Mucosa of stomach (tissue), 1 donor: ENCODE measurements at regions not wholly inside any gene's neighbourhood (a gene's known extent, or its start where the extent isn't known, plus 50 kb on each side); places are given as distances from the start of the nearest gene placed in this dataset.

Experiments
- H3K27me3 ChIP-seq: one replicate; pipeline ENCODE4 v1.7.0; 2013; ENCODE audit warnings: mild to moderate bottlenecking, low read length; ENCODE audit not compliant: control insufficient read depth, insufficient read depth
- H3K36me3 ChIP-seq: one replicate; pipeline ENCODE4 v1.7.0; 2013; ENCODE audit warnings: low read length; ENCODE audit not compliant: control insufficient read depth, insufficient read depth
- H3K4me1 ChIP-seq: one replicate; pipeline ENCODE4 v1.7.0; 2013; ENCODE audit warnings: mild to moderate bottlenecking, low read length; ENCODE audit not compliant: control insufficient read depth, insufficient read depth
- H3K4me3 ChIP-seq: one replicate; pipeline ENCODE4 v1.7.0; 2013; ENCODE audit warnings: low read length
- H3K9ac ChIP-seq: one replicate; pipeline ENCODE4 v1.7.0; 2013; ENCODE audit warnings: mild to moderate bottlenecking, low read length, moderate library complexity
- H3K9me3 ChIP-seq: one replicate; pipeline ENCODE4 v1.7.0; 2013; ENCODE audit warnings: mild to moderate bottlenecking, low read length, moderate library complexity; ENCODE audit not compliant: control insufficient read depth
- donor health status: Pancreatic carcinoma.

GRCh38 chr10:8902926-8903325, 848.4 kb downstream of the GATA3 start:
- H3K4me1 ChIP-seq = no peaks in the 10 kb centered on the region
- H3K36me3 ChIP-seq = no peaks in the 10 kb centered on the region
- H3K27me3 ChIP-seq = no peaks in the 10 kb centered on the region
- no peak overlapping the region for H3K9ac ChIP-seq
- no peaks in the 10 kb centered on the region for H3K9me3 ChIP-seq
- H3K4me3 ChIP-seq = no peak overlapping the region

- Histone ChIP-seq H3K4me1 (no peaks in the 10 kb centered on the region), H3K27me3 (no peaks in the 10 kb centered on the region), H3K9ac (no peak overlapping the region), H3K9me3 (no peaks in the 10 kb centered on the region), H3K36me3 (no peaks in the 10 kb centered on the region), H3K4me3 (no peak overlapping the region)
These were observed 853.5 kb downstream of the GATA3 start for GRCh38 chr10:8908013-8908412.

GRCh38 chr10:8910314-8910713, 855.8 kb downstream of the GATA3 start:
- H3K9me3 ChIP-seq = no peaks in the 10 kb centered on the region
- no peaks in the 10 kb centered on the region for H3K36me3 ChIP-seq
- no peak overlapping the region for H3K9ac ChIP-seq
- H3K4me3 ChIP-seq = no peak overlapping the region
- H3K27me3 ChIP-seq = no peaks in the 10 kb centered on the region
- H3K4me1 ChIP-seq = no peaks in the 10 kb centered on the region

GRCh38 chr10:8911032-8911431, 856.5 kb downstream of the GATA3 start:
- Histone ChIP-seq H3K4me1 (no peaks in the 10 kb centered on the region), H3K36me3 (no peaks in the 10 kb centered on the region), H3K27me3 (no peaks in the 10 kb centered on the region), H3K9ac (no peak overlapping the region), H3K4me3 (no peak overlapping the region), H3K9me3 (no peaks in the 10 kb centered on the region)

- Histone ChIP-seq H3K36me3 (no peaks in the 10 kb centered on the region), H3K9ac (no peak overlapping the region), H3K9me3 (no peaks in the 10 kb centered on the region), H3K4me3 (no peak overlapping the region), H3K27me3 (no peaks in the 10 kb centered on the region), H3K4me1 (no peaks in the 10 kb centered on the region)
These were observed 857.6 kb downstream of the GATA3 start for GRCh38 chr10:8912108-8912507.

GRCh38 chr10:8913720-8914119, 859.2 kb downstream of the GATA3 start:
- no peak overlapping the region for H3K4me3 ChIP-seq
- H3K9me3 ChIP-seq = no peaks in the 10 kb centered on the region
- H3K9ac ChIP-seq = no peak overlapping the region
- no peaks in the 10 kb centered on the region for H3K36me3 ChIP-seq
- H3K27me3 ChIP-seq = no peaks in the 10 kb centered on the region
- H3K4me1 ChIP-seq = no peaks in the 10 kb centered on the region

- Histone ChIP-seq H3K4me1 (no peaks in the 10 kb centered on the region), H3K36me3 (no peaks in the 10 kb centered on the region), H3K9ac (no peak overlapping the region), H3K4me3 (no peak overlapping the region), H3K27me3 (no peaks in the 10 kb centered on the region), H3K9me3 (no peaks in the 10 kb centered on the region)
These were observed 864.8 kb downstream of the GATA3 start for GRCh38 chr10:8919280-8919679.

GRCh38 chr10:8921568-8921967, 867.1 kb downstream of the GATA3 start:
- H3K27me3 ChIP-seq = no peaks in the 10 kb centered on the region
- H3K4me1 ChIP-seq = no peaks in the 10 kb centered on the region
- H3K9ac ChIP-seq = no peak overlapping the region
- no peak overlapping the region for H3K4me3 ChIP-seq
- H3K36me3 ChIP-seq = no peaks in the 10 kb centered on the region
- H3K9me3 ChIP-seq = no peaks in the 10 kb centered on the region

GRCh38 chr10:8923096-8923495, 868.6 kb downstream of the GATA3 start:
- no peak overlapping the region for H3K4me3 ChIP-seq
- H3K4me1 ChIP-seq = no peaks in the 10 kb centered on the region
- no peak overlapping the region for H3K9ac ChIP-seq
- no peaks in the 10 kb centered on the region for H3K27me3 ChIP-seq
- H3K9me3 ChIP-seq = no peaks in the 10 kb centered on the region
- H3K36me3 ChIP-seq = no peaks in the 10 kb centered on the region

GRCh38 chr10:8927705-8928104, 873.2 kb downstream of the GATA3 start:
- Histone ChIP-seq H3K36me3 (no peaks in the 10 kb centered on the region), H3K4me1 (no peaks in the 10 kb centered on the region)

GRCh38 chr10:8946451-8946850, 892.0 kb downstream of the GATA3 start:
- Histone ChIP-seq H3K27me3 (no peaks in the 10 kb centered on the region), H3K36me3 (no peaks in the 10 kb centered on the region), H3K4me1 (no peaks in the 10 kb centered on the region), H3K9me3 (no peaks in the 10 kb centered on the region), H3K4me3 (no peak overlapping the region), H3K9ac (no peak overlapping the region)

More at GRCh38 chr10:8927705-8928104, 873.2 kb downstream of the GATA3 start:
- no peaks in the 10 kb centered on the region for H3K9me3 ChIP-seq
- no peak overlapping the region for H3K4me3 ChIP-seq
- H3K9ac ChIP-seq = no peak overlapping the region
- H3K27me3 ChIP-seq = no peaks in the 10 kb centered on the region

GRCh38 chr10:8950978-8951377, 896.5 kb downstream of the GATA3 start:
- Histone ChIP-seq H3K9ac (no peak overlapping the region), H3K4me1 (no peaks in the 10 kb centered on the region), H3K9me3 (no peaks in the 10 kb centered on the region), H3K36me3 (no peaks in the 10 kb centered on the region), H3K27me3 (no peaks in the 10 kb centered on the region), H3K4me3 (no peak overlapping the region)

- no peak overlapping the region for H3K9ac ChIP-seq
- no peaks in the 10 kb centered on the region for H3K27me3 ChIP-seq
- no peaks in the 10 kb centered on the region for H3K36me3 ChIP-seq
- H3K9me3 ChIP-seq = no peaks in the 10 kb centered on the region
- no peaks in the 10 kb centered on the region for H3K4me1 ChIP-seq
- no peak overlapping the region for H3K4me3 ChIP-seq
These were observed 897.1 kb downstream of the GATA3 start for GRCh38 chr10:8951440-8952089.
